ENCODE measurements at regions not wholly inside any gene's neighbourhood (a gene's known extent, or its start where the extent isn't known, plus 50 kb on each side); places are given as distances from the start of the nearest gene placed in this dataset.

DNA sequence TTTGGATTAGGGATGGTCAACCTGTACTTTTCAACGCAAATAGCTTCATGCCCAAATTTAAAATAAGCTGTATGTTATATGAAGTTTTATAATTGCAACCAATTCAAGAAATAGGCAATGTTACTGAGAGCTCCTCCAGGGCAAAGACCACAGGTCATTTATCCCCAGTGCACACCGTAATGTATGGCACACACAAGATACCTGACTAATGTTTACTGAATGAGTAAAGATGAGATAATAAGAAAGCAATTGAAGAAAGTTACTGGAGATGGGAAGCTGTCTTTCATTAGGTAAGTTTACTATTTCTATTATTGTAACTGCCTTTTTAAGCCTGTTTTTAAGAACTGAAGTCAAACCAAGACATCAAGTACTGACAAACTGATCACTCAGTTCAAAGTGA lies 184.5 kb upstream of the VRK2 start:
- TF ChIP-seq POLR2AphosphoS5 (IDR thresholded peaks at IDR 0.05): no peak
- TF ChIP-seq, protein P1, sequence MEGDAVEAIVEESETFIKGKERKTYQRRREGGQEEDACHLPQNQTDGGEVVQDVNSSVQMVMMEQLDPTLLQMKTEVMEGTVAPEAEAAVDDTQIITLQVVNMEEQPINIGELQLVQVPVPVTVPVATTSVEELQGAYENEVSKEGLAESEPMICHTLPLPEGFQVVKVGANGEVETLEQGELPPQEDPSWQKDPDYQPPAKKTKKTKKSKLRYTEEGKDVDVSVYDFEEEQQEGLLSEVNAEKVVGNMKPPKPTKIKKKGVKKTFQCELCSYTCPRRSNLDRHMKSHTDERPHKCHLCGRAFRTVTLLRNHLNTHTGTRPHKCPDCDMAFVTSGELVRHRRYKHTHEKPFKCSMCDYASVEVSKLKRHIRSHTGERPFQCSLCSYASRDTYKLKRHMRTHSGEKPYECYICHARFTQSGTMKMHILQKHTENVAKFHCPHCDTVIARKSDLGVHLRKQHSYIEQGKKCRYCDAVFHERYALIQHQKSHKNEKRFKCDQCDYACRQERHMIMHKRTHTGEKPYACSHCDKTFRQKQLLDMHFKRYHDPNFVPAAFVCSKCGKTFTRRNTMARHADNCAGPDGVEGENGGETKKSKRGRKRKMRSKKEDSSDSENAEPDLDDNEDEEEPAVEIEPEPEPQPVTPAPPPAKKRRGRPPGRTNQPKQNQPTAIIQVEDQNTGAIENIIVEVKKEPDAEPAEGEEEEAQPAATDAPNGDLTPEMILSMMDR (IDR thresholded peaks at IDR 0.05): no peak
